Ishikawa (cell line): ENCODE measurements at regions not wholly inside any gene's neighbourhood (a gene's known extent, or its start where the extent isn't known, plus 50 kb on each side); places are given as distances from the start of the nearest gene placed in this dataset.

Experiments used
- CEBPB ChIP-seq: IDR thresholded peaks from 2 replicates; pipeline ENCODE4 v1.6.1; 2012
- EGR1 ChIP-seq: IDR thresholded peaks from 2 replicates; pipeline ENCODE4 v1.6.1; 2012
- EP300 ChIP-seq: IDR thresholded peaks from 2 replicates; pipeline ENCODE4 v1.6.1; 2012; ENCODE audit warnings: borderline replicate concordance
- FOXM1 ChIP-seq: IDR thresholded peaks from 2 replicates; pipeline ENCODE4 v1.6.1; 2012; ENCODE audit warnings: low read depth, borderline replicate concordance
- RAD21 ChIP-seq: IDR thresholded peaks from 2 replicates; pipeline ENCODE4 v1.6.1; 2012; ENCODE audit warnings: low read depth
- TAF1 ChIP-seq: IDR thresholded peaks from 2 replicates; pipeline ENCODE4 v1.6.1; 2012; ENCODE audit warnings: low read depth, mild to moderate bottlenecking
- TEAD4 ChIP-seq: IDR thresholded peaks from 2 replicates; pipeline ENCODE4 v1.6.1; 2012
- YY1 ChIP-seq: IDR thresholded peaks from 2 replicates; pipeline ENCODE4 v1.6.1; 2012; ENCODE audit warnings: low read depth
- ZBTB7A ChIP-seq: IDR thresholded peaks from 2 replicates; pipeline ENCODE4 v1.6.1; 2012; ENCODE audit warnings: low read depth
- TF ChIP-seq, protein P1 (sequence below): IDR thresholded peaks from 2 replicates; pipeline ENCODE4 v1.6.1; 2012; ENCODE audit warnings: low read depth, mild to moderate bottlenecking
- TF ChIP-seq, protein P2 (sequence below): IDR thresholded peaks from 2 replicates; pipeline ENCODE4 v1.6.1; 2012

GRCh38 chr13:111911121-111911720, 155.7 kb upstream of the SOX1 start:
- no peak for TF ChIP-seq EGR1
- TF ChIP-seq TEAD4, result no peak
- TF ChIP-seq, protein P1, sequence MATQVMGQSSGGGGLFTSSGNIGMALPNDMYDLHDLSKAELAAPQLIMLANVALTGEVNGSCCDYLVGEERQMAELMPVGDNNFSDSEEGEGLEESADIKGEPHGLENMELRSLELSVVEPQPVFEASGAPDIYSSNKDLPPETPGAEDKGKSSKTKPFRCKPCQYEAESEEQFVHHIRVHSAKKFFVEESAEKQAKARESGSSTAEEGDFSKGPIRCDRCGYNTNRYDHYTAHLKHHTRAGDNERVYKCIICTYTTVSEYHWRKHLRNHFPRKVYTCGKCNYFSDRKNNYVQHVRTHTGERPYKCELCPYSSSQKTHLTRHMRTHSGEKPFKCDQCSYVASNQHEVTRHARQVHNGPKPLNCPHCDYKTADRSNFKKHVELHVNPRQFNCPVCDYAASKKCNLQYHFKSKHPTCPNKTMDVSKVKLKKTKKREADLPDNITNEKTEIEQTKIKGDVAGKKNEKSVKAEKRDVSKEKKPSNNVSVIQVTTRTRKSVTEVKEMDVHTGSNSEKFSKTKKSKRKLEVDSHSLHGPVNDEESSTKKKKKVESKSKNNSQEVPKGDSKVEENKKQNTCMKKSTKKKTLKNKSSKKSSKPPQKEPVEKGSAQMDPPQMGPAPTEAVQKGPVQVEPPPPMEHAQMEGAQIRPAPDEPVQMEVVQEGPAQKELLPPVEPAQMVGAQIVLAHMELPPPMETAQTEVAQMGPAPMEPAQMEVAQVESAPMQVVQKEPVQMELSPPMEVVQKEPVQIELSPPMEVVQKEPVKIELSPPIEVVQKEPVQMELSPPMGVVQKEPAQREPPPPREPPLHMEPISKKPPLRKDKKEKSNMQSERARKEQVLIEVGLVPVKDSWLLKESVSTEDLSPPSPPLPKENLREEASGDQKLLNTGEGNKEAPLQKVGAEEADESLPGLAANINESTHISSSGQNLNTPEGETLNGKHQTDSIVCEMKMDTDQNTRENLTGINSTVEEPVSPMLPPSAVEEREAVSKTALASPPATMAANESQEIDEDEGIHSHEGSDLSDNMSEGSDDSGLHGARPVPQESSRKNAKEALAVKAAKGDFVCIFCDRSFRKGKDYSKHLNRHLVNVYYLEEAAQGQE, result no peak
- no peak for TF ChIP-seq CEBPB
- TF ChIP-seq, protein P2, sequence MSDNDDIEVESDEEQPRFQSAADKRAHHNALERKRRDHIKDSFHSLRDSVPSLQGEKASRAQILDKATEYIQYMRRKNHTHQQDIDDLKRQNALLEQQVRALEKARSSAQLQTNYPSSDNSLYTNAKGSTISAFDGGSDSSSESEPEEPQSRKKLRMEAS, result no peak
- TF ChIP-seq EP300, result no peak
- TF ChIP-seq RAD21, result no peak
- no peak for TF ChIP-seq YY1
- no peak for TF ChIP-seq TAF1
- no peak for TF ChIP-seq ZBTB7A
- TF ChIP-seq FOXM1, result no peak
